Lung (tissue), 11 donors: ENCODE measurements at regions not wholly inside any gene's neighbourhood (a gene's known extent, or its start where the extent isn't known, plus 50 kb on each side); places are given as distances from the start of the nearest gene placed in this dataset.
"Not testable (repeated sequence)": the region's sequence is repeated elsewhere in the genome, so short reads cannot be mapped to it uniquely, and the experiment has no call there.

ENCODE experiments used
- ATAC-seq: fragments of 200-7000 bp; cut with Tn5 transposase; one replicate; pipeline ENCODE4 v1.9.1; 2020; ENCODE audit warnings: moderate number of reproducible peaks; ENCODE audit not compliant: insufficient read depth, low FRiP score
- DNase-seq, 3 donors: peaks; one replicate each; pipeline ENCODE4 v3.0.0-alpha.2; 2013 to 2017
- H3K27ac ChIP-seq, 2 donors: one replicate each; pipeline ENCODE4 v1.5.1; 2013; ENCODE audit warnings: mild to moderate bottlenecking in 2 of 2, moderate library complexity in 2 of 2, control low read depth in 1 of 2, inconsistent platforms in 1 of 2, low read depth in 1 of 2, low read length in 1 of 2
- H3K27me3 ChIP-seq, 3 donors: one replicate each; pipeline ENCODE4 v1.5.1; 2013; ENCODE audit warnings: low read length in 2 of 3; ENCODE audit not compliant: control insufficient read depth in 3 of 3, insufficient read depth in 3 of 3
- H3K36me3 ChIP-seq, 4 donors: one replicate each; pipeline ENCODE4 v1.5.1; 2013; ENCODE audit warnings: low read length in 4 of 4, mild to moderate bottlenecking in 1 of 4, moderate library complexity in 1 of 4; ENCODE audit not compliant: control insufficient read depth in 4 of 4, insufficient read depth in 4 of 4
- H3K4me1 ChIP-seq, 5 donors: one replicate each; pipeline ENCODE4 v1.5.1; 2013; ENCODE audit warnings: low read length in 5 of 5, mild to moderate bottlenecking in 2 of 5, moderate library complexity in 1 of 5; ENCODE audit not compliant: control insufficient read depth in 5 of 5, insufficient read depth in 5 of 5
- H3K4me3 ChIP-seq: one replicate; pipeline ENCODE4 v1.5.1; 2013; ENCODE audit warnings: mild to moderate bottlenecking, control low read depth, moderate library complexity
- H3K9ac ChIP-seq, 2 donors: one replicate each; pipeline ENCODE4 v1.5.1; 2013; ENCODE audit warnings: low read length in 2 of 2, control low read depth in 1 of 2; ENCODE audit not compliant: insufficient read depth in 1 of 2
- H3K9me3 ChIP-seq, 4 donors: one replicate each; pipeline ENCODE4 v1.5.1; 2013; ENCODE audit warnings: low read length in 3 of 4, mild to moderate bottlenecking in 1 of 4, moderate library complexity in 1 of 4; ENCODE audit not compliant: control insufficient read depth in 4 of 4, insufficient read depth in 3 of 4
- CTCF ChIP-seq: IDR thresholded peaks from 2 replicates; pipeline ENCODE4 v1.5.1; 2012; ENCODE audit warnings: mild to moderate bottlenecking; ENCODE audit errors: control extremely low read depth, extremely low read depth
- WGBS, 2 donors: extraction: QIAGEN DNeasy Blood & Tissue Kit; methylation state at CpG; one replicate each; pipeline ENCODE4 v1.1.7; 2013; 5-methylcytosine and 5-hydroxymethylcytosine counted together
- donor health status: control.
- donor health status: control.
- donor health status: Bipolar disorder and iron deficiency.
- donor health status: healthy.
- donor health status: DM: yes; HTN: yes; CAD: no.

GRCh38 chr20:48214601-48215000, 429.3 kb upstream of the SULF2 start:
- TF ChIP-seq CTCF: no peak
- 56 to 68% methylated on average over 5 of the region's 5 CpGs for WGBS, 2 donors

GRCh38 chr20:48213635-48214034, 428.4 kb upstream of the SULF2 start:
- H3K4me1 ChIP-seq, H3K9ac ChIP-seq, H3K27me3 ChIP-seq, H3K4me3 ChIP-seq, ATAC-seq, H3K27ac ChIP-seq, DNase-seq, H3K36me3 ChIP-seq, H3K9me3 ChIP-seq: not testable (repeated sequence)
- 75 to 76% methylated on average over 6 to 12 of the region's 12 CpGs for WGBS, 2 donors

More at GRCh38 chr20:48214601-48215000, 429.3 kb upstream of the SULF2 start:
- H3K27ac ChIP-seq: no peak overlapping the region
- ATAC-seq (no peak), DNase-seq (no peak)
- H3K4me1 ChIP-seq: no peaks in the 10 kb centered on the region
- no peak overlapping the region for H3K9ac ChIP-seq
- H3K9me3 ChIP-seq: peaks cover 0 to 3% (median 0%) of the 10 kb centered on the region in 4 donors
- H3K36me3 ChIP-seq: no peaks in the 10 kb centered on the region
- no peak overlapping the region for H3K4me3 ChIP-seq
- no peaks in the 10 kb centered on the region for H3K27me3 ChIP-seq

- Histone ChIP-seq H3K27me3 (no peaks in the 10 kb centered on the region), H3K27ac (no peak overlapping the region), H3K36me3 (no peaks in the 10 kb centered on the region), H3K4me3 (no peak overlapping the region), H3K9ac (no peak overlapping the region), H3K4me1 (no peaks in the 10 kb centered on the region), H3K9me3 (peaks cover 0 to 3% (median 0%) of the 10 kb centered on the region in 4 donors)
- ATAC-seq (no peak), DNase-seq (no peak)
- 77 to 80% methylated on average over 3 of the region's 3 CpGs for WGBS, 2 donors
- no peak for TF ChIP-seq CTCF
Observed at GRCh38 chr20:48212806-48213509, 427.7 kb upstream of the SULF2 start.

GRCh38 chr20:48211847-48212246, 426.6 kb upstream of the SULF2 start:
- ATAC-seq: no peak
- TF ChIP-seq CTCF: no peak
- no peak overlapping the region for H3K9ac ChIP-seq
- H3K27ac ChIP-seq: no peak overlapping the region
- 86 to 91% methylated on average over 5 of the region's 5 CpGs for WGBS, 2 donors
- H3K36me3 ChIP-seq: no peaks in the 10 kb centered on the region
- H3K4me3 ChIP-seq: no peak overlapping the region
- H3K27me3 ChIP-seq: no peaks in the 10 kb centered on the region
- no peaks in the 10 kb centered on the region for H3K4me1 ChIP-seq
- peaks cover 0 to 3% (median 0%) of the 10 kb centered on the region in 4 donors for H3K9me3 ChIP-seq
- no peak for DNase-seq
